Natural killer cell (primary cell): ENCODE measurements at regions not wholly inside any gene's neighbourhood (a gene's known extent, or its start where the extent isn't known, plus 50 kb on each side); places are given as distances from the start of the nearest gene placed in this dataset.

ENCODE experiments used
- ATAC-seq, 3 donors: fragments of 150-1000 bp in 2 of 3; fragments of 200-7000 bp in 1 of 3; cut with Tn5 transposase; 1 replicate in 1 of 3; 2 replicates in 2 of 3; pipeline ENCODE4 v1.10.0; 2021; ENCODE audit warnings: mild to moderate bottlenecking in 2 of 3, moderate library complexity in 2 of 3
- DNase-seq, 2 donors: peaks; one replicate each; pipeline versions ENCODE4 v3.0.0 to v3.0.0-alpha.2; 2013 to 2021; ENCODE audit warnings: mixed read lengths in 1 of 2
- H3K27ac ChIP-seq: one replicate; pipeline ENCODE4 v1.5.1; 2013; ENCODE audit warnings: mild to moderate bottlenecking, low read length
- H3K27me3 ChIP-seq: one replicate; pipeline ENCODE4 v1.6.1; 2013; ENCODE audit warnings: low read length; ENCODE audit not compliant: control insufficient read depth, insufficient read depth
- H3K36me3 ChIP-seq: one replicate; pipeline ENCODE4 v1.6.1; 2013; ENCODE audit warnings: low read length; ENCODE audit not compliant: control insufficient read depth, insufficient read depth
- H3K4me1 ChIP-seq: one replicate; pipeline ENCODE4 v1.6.1; 2013; ENCODE audit warnings: low read length; ENCODE audit not compliant: control insufficient read depth, insufficient read depth
- H3K4me3 ChIP-seq: one replicate; pipeline ENCODE4 v1.5.1; 2013; ENCODE audit warnings: low read length
- H3K9me3 ChIP-seq: one replicate; pipeline ENCODE4 v1.6.1; 2013; ENCODE audit warnings: low read length; ENCODE audit not compliant: control insufficient read depth, insufficient read depth
- H3K27ac Mint-ChIP-seq, 2 donors: one replicate each; pipeline ENCODE4 v1.8.0; 2022; ENCODE audit warnings: mild to moderate bottlenecking in 2 of 2, mixed read lengths in 2 of 2, moderate library complexity in 1 of 2
- H3K27me3 Mint-ChIP-seq, 2 donors: one replicate each; pipeline ENCODE4 v1.8.0; 2022; ENCODE audit warnings: low read depth in 2 of 2, mixed read lengths in 2 of 2
- H3K36me3 Mint-ChIP-seq: one replicate; pipeline ENCODE4 v1.8.0; 2022; ENCODE audit warnings: mixed read lengths
- H3K4me1 Mint-ChIP-seq, 2 donors: one replicate each; pipeline ENCODE4 v1.8.0; 2022; ENCODE audit warnings: mixed read lengths in 2 of 2
- H3K4me3 Mint-ChIP-seq: one replicate; pipeline ENCODE4 v1.8.0; 2022; ENCODE audit warnings: mild to moderate bottlenecking, moderate library complexity, mixed read lengths
- H3K9me3 Mint-ChIP-seq, 2 donors: one replicate each; pipeline ENCODE4 v1.8.0; 2022; ENCODE audit warnings: mixed read lengths in 2 of 2
- CTCF ChIP-seq: fragments of 200-600 bp; IDR thresholded peaks from one replicate; pipeline ENCODE4 v1.8.0; 2022; ENCODE audit warnings: antibody characterized with exemption
- WGBS: methylation state at CpG from one replicate; pipeline ENCODE4 v1.1.7; 2013; ENCODE audit warnings: missing lambda C conversion rate; ENCODE audit not compliant: insufficient coverage; 5-methylcytosine and 5-hydroxymethylcytosine counted together
- intact Hi-C: fragments of 100-400 bp; cut with micrococcal nuclease; formaldehyde crosslinking; loops from one replicate; pipeline ENCODE4 v1.14.2; 2022

- Mint-ChIP-seq H3K27ac (no peak overlapping the region), H3K9me3 (peaks cover 0 to 3% of the 10 kb centered on the region in 2 donors), H3K4me3 (no peak overlapping the region), H3K4me1 (no peaks in the 10 kb centered on the region), H3K27me3 (peaks cover 10 to 23% of the 10 kb centered on the region in 2 donors), H3K36me3 (no peaks in the 10 kb centered on the region)
- no peaks in the 10 kb centered on the region for H3K9me3 ChIP-seq
- H3K27me3 ChIP-seq, result no peaks in the 10 kb centered on the region
- intact Hi-C loops, result no loop called here
- no peaks in the 10 kb centered on the region for H3K36me3 ChIP-seq
- H3K4me3 ChIP-seq, result no peak overlapping the region
- no peaks in the 10 kb centered on the region for H3K4me1 ChIP-seq
- no peak overlapping the region for H3K27ac ChIP-seq
- 85% methylated on average over 7 of the region's 7 CpGs for WGBS
- DNase-seq, result no peak
- no peak for TF ChIP-seq CTCF
- no peak for ATAC-seq
Observed at GRCh38 chr5:159581502-159582249, 251.4 kb upstream of the IL12B start.

DNA sequence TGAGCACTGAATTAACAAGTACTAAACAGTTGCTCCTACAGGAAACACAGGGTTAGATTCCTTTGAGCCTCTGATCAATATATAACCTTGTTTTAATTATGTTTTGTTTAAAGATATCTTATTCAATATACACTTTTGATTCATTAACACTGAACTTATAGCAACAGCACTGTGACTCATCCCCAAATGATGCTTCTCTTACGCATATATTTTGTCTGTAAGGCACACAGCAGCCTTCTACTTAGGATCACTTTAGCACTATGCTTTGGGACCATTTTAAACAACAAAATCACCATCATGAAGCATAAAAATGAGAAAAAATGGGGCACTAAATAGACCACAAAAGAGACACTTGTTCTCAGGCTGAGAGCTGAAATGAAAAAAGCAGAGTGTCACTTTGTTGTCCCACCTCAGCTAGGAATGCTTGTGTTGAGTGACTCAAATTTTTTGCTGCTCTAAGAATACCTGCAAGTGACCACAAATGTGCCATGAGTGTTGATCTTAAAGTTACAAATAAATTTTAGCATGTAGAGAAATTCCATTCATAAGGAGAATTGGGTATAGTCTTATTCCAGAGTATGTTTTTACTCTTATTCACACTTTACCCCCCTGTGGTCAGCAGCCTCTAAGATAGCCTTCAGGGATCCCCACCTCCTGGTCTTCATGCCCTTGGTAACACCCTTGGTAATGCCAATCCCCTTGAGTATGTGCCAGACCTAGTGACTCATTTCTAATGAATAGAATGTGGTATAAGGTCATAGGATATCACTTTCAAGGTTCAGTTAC, 252.7 kb upstream of the IL12B start:
- intact Hi-C loops, result no loop called here
- no peak overlapping the region for H3K4me3 Mint-ChIP-seq
- H3K27me3 ChIP-seq, result no peaks in the 10 kb centered on the region
- no peak overlapping the region for H3K4me3 ChIP-seq
- no peaks in the 10 kb centered on the region for H3K4me1 Mint-ChIP-seq
- WGBS, result 86% methylated on average over 1 of the region's 1 CpG
- no peak overlapping the region for H3K27ac ChIP-seq
- no peaks in the 10 kb centered on the region for H3K4me1 ChIP-seq
- no peak for TF ChIP-seq CTCF
- DNase-seq, result no peak
- no peaks in the 10 kb centered on the region for H3K36me3 ChIP-seq
- H3K9me3 Mint-ChIP-seq, result peaks cover 0 to 3% of the 10 kb centered on the region in 2 donors
- H3K36me3 Mint-ChIP-seq, result no peaks in the 10 kb centered on the region
- H3K9me3 ChIP-seq, result no peaks in the 10 kb centered on the region
- no peak for ATAC-seq
- peaks cover 10 to 20% of the 10 kb centered on the region in 2 donors for H3K27me3 Mint-ChIP-seq
- no peak overlapping the region for H3K27ac Mint-ChIP-seq

DNA sequence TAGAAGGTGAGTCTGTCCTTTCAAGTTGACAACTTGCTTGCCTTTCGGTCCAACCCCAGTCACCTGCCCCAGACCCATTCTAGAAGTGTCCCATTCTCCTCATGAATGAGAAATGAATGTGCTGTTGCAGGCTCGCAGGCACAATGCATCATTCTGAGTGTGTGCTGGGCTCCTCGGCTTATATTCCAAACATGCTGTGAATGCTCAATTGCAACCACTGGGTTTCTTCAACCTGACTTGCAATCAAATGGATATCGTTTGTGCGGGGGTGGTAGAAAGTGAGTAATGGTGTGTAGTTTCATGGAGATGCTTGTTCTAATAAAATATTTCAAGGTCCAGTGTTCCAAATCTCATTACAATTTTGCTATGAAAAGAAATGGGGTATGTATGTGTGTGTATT, 256.6 kb upstream of the IL12B start:
- Histone ChIP-seq H3K36me3 (no peaks in the 10 kb centered on the region), H3K9me3 (no peaks in the 10 kb centered on the region), H3K4me1 (no peaks in the 10 kb centered on the region), H3K27ac (no peak overlapping the region), H3K27me3 (no peaks in the 10 kb centered on the region), H3K4me3 (no peak overlapping the region)
- DNase-seq, result no peak
- H3K27ac Mint-ChIP-seq, result no peak overlapping the region
- WGBS, result 95% methylated on average over 5 of the region's 5 CpGs
- no peak for ATAC-seq
- no peak overlapping the region for H3K4me3 Mint-ChIP-seq
- H3K4me1 Mint-ChIP-seq, result no peaks in the 10 kb centered on the region
- H3K36me3 Mint-ChIP-seq, result no peaks in the 10 kb centered on the region
- intact Hi-C loops, result no loop called here
- TF ChIP-seq CTCF, result no peak
- peaks cover 0 to 3% of the 10 kb centered on the region in 2 donors for H3K9me3 Mint-ChIP-seq
- peaks cover 6 to 17% of the 10 kb centered on the region in 2 donors for H3K27me3 Mint-ChIP-seq
